ENCODE measurements at regions not wholly inside any gene's neighbourhood (a gene's known extent, or its start where the extent isn't known, plus 50 kb on each side); places are given as distances from the start of the nearest gene placed in this dataset.

- no peak for DNase-seq
- Histone ChIP-seq H3K36me3 (ENCODE audit: low read depth, missing control alignments) (no peaks in the 10 kb centered on the region), H3K9me3 (no peaks in the 10 kb centered on the region), H3K27ac (no peak overlapping the region), H3K4me1 (no peaks in the 10 kb centered on the region), H3K27me3 (no peaks in the 10 kb centered on the region), H3K4me3 (no peak overlapping the region)
- TF ChIP-seq CTCF (IDR thresholded peaks at IDR 0.05) (no peak), POLR2A (IDR thresholded peaks at IDR 0.05) (no peak)
- intact Hi-C loops (cut with DNase I; ENCODE audit: low total_unique reads) = no loop called here
- WGBS, 2 donors = 90 to 93% methylated on average over 3 of the region's 3 CpGs
Measured at GRCh38 chr10:113444766-113445365, 108.0 kb upstream of the HABP2 start.

GRCh38 chr10:113445736-113446135, 107.1 kb upstream of the HABP2 start:
- no peaks in the 10 kb centered on the region for H3K4me1 ChIP-seq
- H3K27me3 ChIP-seq = no peaks in the 10 kb centered on the region
- no peaks in the 10 kb centered on the region for H3K9me3 ChIP-seq
- H3K27ac ChIP-seq = no peak overlapping the region
- H3K4me3 ChIP-seq = no peak overlapping the region
- intact Hi-C loops (cut with DNase I; ENCODE audit: low total_unique reads) = no loop called here
- no peaks in the 10 kb centered on the region for H3K36me3 ChIP-seq (ENCODE audit: low read depth, missing control alignments)
- 87 to 89% methylated on average over 5 of the region's 5 CpGs for WGBS, 2 donors
- DNase-seq = no peak
- TF ChIP-seq CTCF (IDR thresholded peaks at IDR 0.05) (no peak), POLR2A (IDR thresholded peaks at IDR 0.05) (no peak)

GRCh38 chr10:113446739-113447138, 106.1 kb upstream of the HABP2 start:
- no peak overlapping the region for H3K27ac ChIP-seq
- no peaks in the 10 kb centered on the region for H3K27me3 ChIP-seq
- WGBS, 2 donors = 81 to 83% methylated on average over 2 of the region's 2 CpGs
- no peak for DNase-seq
- intact Hi-C loops (cut with DNase I; ENCODE audit: low total_unique reads) = no loop called here
- TF ChIP-seq CTCF (IDR thresholded peaks at IDR 0.05) (no peak), POLR2A (IDR thresholded peaks at IDR 0.05) (no peak)
- H3K9me3 ChIP-seq = no peaks in the 10 kb centered on the region
- H3K36me3 ChIP-seq (ENCODE audit: low read depth, missing control alignments) = no peaks in the 10 kb centered on the region
- H3K4me3 ChIP-seq = no peak overlapping the region
- H3K4me1 ChIP-seq = no peaks in the 10 kb centered on the region

- H3K4me3 ChIP-seq = no peak overlapping the region
- H3K27me3 ChIP-seq = no peaks in the 10 kb centered on the region
- H3K9me3 ChIP-seq = no peaks in the 10 kb centered on the region
- 69 to 85% methylated on average over 1 of the region's 1 CpG for WGBS, 2 donors
- no peak for TF ChIP-seq CTCF (IDR thresholded peaks at IDR 0.05)
- TF ChIP-seq POLR2A (IDR thresholded peaks at IDR 0.05) = no peak
- H3K4me1 ChIP-seq = no peaks in the 10 kb centered on the region
- DNase-seq = no peak
- intact Hi-C loops (cut with DNase I; ENCODE audit: low total_unique reads) = no loop called here
- H3K36me3 ChIP-seq (ENCODE audit: low read depth, missing control alignments) = no peaks in the 10 kb centered on the region
- H3K27ac ChIP-seq = no peak overlapping the region
Measured at GRCh38 chr10:113447278-113447677, 105.6 kb upstream of the HABP2 start.

GRCh38 chr10:113449006-113449695, 103.7 kb upstream of the HABP2 start:
- no peaks in the 10 kb centered on the region for H3K27me3 ChIP-seq
- WGBS, 2 donors = 79 to 84% methylated on average over 5 of the region's 5 CpGs
- H3K27ac ChIP-seq = no peak overlapping the region
- H3K9me3 ChIP-seq = no peaks in the 10 kb centered on the region
- DNase-seq = no peak
- H3K4me3 ChIP-seq = no peak overlapping the region
- intact Hi-C loops (cut with DNase I; ENCODE audit: low total_unique reads) = no loop called here
- no peaks in the 10 kb centered on the region for H3K36me3 ChIP-seq (ENCODE audit: low read depth, missing control alignments)
- TF ChIP-seq POLR2A (IDR thresholded peaks at IDR 0.05) (no peak), CTCF (IDR thresholded peaks at IDR 0.05) (no peak)
- no peaks in the 10 kb centered on the region for H3K4me1 ChIP-seq
